Testis (tissue), 2 donors: ENCODE measurements at regions not wholly inside any gene's neighbourhood (a gene's known extent, or its start where the extent isn't known, plus 50 kb on each side); places are given as distances from the start of the nearest gene placed in this dataset.

ENCODE experiments used
- CTCF ChIP-seq, 3 experiments: fragments of 450-650 bp in 2 of 3; fragments of 200-600 bp in 1 of 3; sonication (generic) in 1 of 3; IDR thresholded peaks; one replicate each; pipeline ENCODE4 v1.5.1; 2016 to 2019; ENCODE audit warnings: antibody characterized with exemption in 3 of 3, mild to moderate bottlenecking in 2 of 3, moderate library complexity in 1 of 3
- POLR2A ChIP-seq: fragments of 450-650 bp; IDR thresholded peaks from one replicate; pipeline ENCODE4 v1.6.1; 2017; ENCODE audit warnings: antibody characterized with exemption, mild to moderate bottlenecking, moderate library complexity

DNA sequence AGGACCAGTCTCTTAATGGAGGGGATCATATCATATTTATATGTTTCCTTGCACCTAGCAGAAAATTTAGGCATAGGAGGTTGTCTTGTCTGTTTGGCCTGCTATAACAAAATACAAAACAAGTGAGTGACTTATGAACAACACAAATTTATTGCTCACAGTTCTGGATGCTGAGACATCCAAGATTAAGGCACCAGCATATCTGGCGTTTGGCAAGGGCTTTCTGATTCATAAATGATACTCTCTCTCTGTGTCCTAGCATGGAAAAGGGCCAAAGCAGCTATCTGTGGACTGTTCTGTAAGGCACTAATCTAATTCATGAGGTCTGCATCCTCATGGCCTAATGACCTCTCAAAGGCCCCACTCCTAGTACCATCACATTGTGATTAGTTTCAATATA, 683.0 kb downstream of the NR2F2 start:
- TF ChIP-seq POLR2A (no peak), CTCF (IDR thresholded peaks at IDR 0.05) (no peak)
